Esophagus squamous epithelium (tissue), 4 donors: ENCODE measurements at regions not wholly inside any gene's neighbourhood (a gene's known extent, or its start where the extent isn't known, plus 50 kb on each side); places are given as distances from the start of the nearest gene placed in this dataset.

Source experiments
- POLR2A ChIP-seq, 4 donors: fragments of 450-650 bp; IDR thresholded peaks; one replicate each; pipeline ENCODE4 v1.6.1; 2017; ENCODE audit warnings: antibody characterized with exemption in 4 of 4, mild to moderate bottlenecking in 4 of 4, moderate library complexity in 3 of 4
- TF ChIP-seq, protein P1 (sequence below), 6 experiments: fragments of 450-650 bp in 4 of 6; fragments of 200-600 bp in 2 of 6; sonication (generic) in 2 of 6; IDR thresholded peaks; one replicate each; pipeline ENCODE4 v1.5.1; 2016 to 2019; ENCODE audit warnings: antibody characterized with exemption in 6 of 6, mild to moderate bottlenecking in 4 of 6, moderate library complexity in 4 of 6

DNA sequence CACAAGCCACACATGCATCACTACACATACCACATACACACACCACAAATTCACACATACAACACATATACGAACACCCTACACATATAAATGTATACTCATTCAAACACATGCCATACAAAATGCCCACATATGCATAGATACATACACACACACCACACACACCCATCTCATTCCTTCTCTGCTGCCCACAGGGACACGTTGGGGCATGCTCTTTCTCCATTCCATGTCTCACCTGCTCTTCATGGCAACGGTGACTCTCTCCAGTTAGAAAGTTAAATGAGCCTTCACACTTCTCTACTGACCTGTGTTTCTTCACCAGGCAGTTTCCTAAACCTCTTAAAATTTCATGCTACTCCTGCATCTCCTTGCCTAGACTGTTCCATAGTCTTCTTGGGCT is 1194.8 kb downstream of the BCL11B start:
- TF ChIP-seq, protein P1, sequence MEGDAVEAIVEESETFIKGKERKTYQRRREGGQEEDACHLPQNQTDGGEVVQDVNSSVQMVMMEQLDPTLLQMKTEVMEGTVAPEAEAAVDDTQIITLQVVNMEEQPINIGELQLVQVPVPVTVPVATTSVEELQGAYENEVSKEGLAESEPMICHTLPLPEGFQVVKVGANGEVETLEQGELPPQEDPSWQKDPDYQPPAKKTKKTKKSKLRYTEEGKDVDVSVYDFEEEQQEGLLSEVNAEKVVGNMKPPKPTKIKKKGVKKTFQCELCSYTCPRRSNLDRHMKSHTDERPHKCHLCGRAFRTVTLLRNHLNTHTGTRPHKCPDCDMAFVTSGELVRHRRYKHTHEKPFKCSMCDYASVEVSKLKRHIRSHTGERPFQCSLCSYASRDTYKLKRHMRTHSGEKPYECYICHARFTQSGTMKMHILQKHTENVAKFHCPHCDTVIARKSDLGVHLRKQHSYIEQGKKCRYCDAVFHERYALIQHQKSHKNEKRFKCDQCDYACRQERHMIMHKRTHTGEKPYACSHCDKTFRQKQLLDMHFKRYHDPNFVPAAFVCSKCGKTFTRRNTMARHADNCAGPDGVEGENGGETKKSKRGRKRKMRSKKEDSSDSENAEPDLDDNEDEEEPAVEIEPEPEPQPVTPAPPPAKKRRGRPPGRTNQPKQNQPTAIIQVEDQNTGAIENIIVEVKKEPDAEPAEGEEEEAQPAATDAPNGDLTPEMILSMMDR (IDR thresholded peaks at IDR 0.05) = no peak
- TF ChIP-seq POLR2A (IDR thresholded peaks at IDR 0.05) = no peak
